Spinal cord (tissue), 9 donors: ENCODE measurements at regions not wholly inside any gene's neighbourhood (a gene's known extent, or its start where the extent isn't known, plus 50 kb on each side); places are given as distances from the start of the nearest gene placed in this dataset.

ENCODE experiments used
- DNase-seq, 6 donors: peaks; one replicate each; pipeline versions ENCODE4 v3.0.0 to v3.0.0-alpha.2; 2013 to 2015; ENCODE audit warnings: low spot score in 6 of 6, low read depth in 4 of 6
- H3K27ac ChIP-seq: one replicate; pipeline ENCODE4 v1.5.1; 2013; ENCODE audit warnings: low read depth, low read length, control low read depth
- H3K27me3 ChIP-seq: one replicate; pipeline ENCODE4 v1.6.1; 2013; ENCODE audit warnings: low read length; ENCODE audit not compliant: control insufficient read depth, insufficient read depth
- H3K36me3 ChIP-seq: one replicate; pipeline ENCODE4 v1.6.1; 2013; ENCODE audit warnings: low read length; ENCODE audit not compliant: control insufficient read depth, insufficient read depth
- H3K4me1 ChIP-seq: one replicate; pipeline ENCODE4 v1.6.1; 2013; ENCODE audit warnings: low read length; ENCODE audit not compliant: control insufficient read depth, insufficient read depth
- H3K4me3 ChIP-seq: one replicate; pipeline ENCODE4 v1.5.1; 2013; ENCODE audit warnings: low read depth, low read length, control low read depth
- H3K9me3 ChIP-seq: one replicate; pipeline ENCODE4 v1.6.1; 2013; ENCODE audit warnings: low read length; ENCODE audit not compliant: control insufficient read depth, insufficient read depth
- WGBS: methylation state at CpG from one replicate; pipeline ENCODE4 v1.1.5; 2013; ENCODE audit warnings: missing lambda C conversion rate; ENCODE audit not compliant: insufficient coverage; 5-methylcytosine and 5-hydroxymethylcytosine counted together
- donor health status: healthy.

GRCh38 chr1:229058729-229059128 is 212.2 kb upstream of the RAB4A start:
- 17% methylated on average over 10 of the region's 10 CpGs for WGBS
- no peaks in the 10 kb centered on the region for H3K27me3 ChIP-seq
- DNase-seq = peak in 2 of 6 donors; percentile 58 to 66
- H3K9me3 ChIP-seq = no peaks in the 10 kb centered on the region
- no peaks in the 10 kb centered on the region for H3K36me3 ChIP-seq
- peaks cover 30% of the 10 kb centered on the region for H3K4me1 ChIP-seq
- H3K27ac ChIP-seq = peak overlapping the region; percentile 22
- no peak overlapping the region for H3K4me3 ChIP-seq

- DNase-seq = peak in 3 of 6 donors; percentile 36 to 86 (median 53)
- peak overlapping the region; percentile 71 for H3K27ac ChIP-seq
- WGBS = 17% methylated on average over 9 of the region's 9 CpGs
- H3K27me3 ChIP-seq = no peaks in the 10 kb centered on the region
- no peak overlapping the region for H3K4me3 ChIP-seq
- peaks cover 30% of the 10 kb centered on the region for H3K4me1 ChIP-seq
- no peaks in the 10 kb centered on the region for H3K9me3 ChIP-seq
- H3K36me3 ChIP-seq = no peaks in the 10 kb centered on the region
These were observed 211.0 kb upstream of the RAB4A start for GRCh38 chr1:229059671-229060539.

GRCh38 chr1:229062135-229062534 is 208.8 kb upstream of the RAB4A start:
- WGBS = 74% methylated on average over 5 of the region's 5 CpGs
- Histone ChIP-seq H3K36me3 (no peaks in the 10 kb centered on the region), H3K27me3 (no peaks in the 10 kb centered on the region), H3K27ac (no peak overlapping the region), H3K4me1 (peaks cover 30% of the 10 kb centered on the region), H3K9me3 (no peaks in the 10 kb centered on the region), H3K4me3 (no peak overlapping the region)
- peak in 2 of 6 donors; percentile 16 to 47 for DNase-seq

- no peak overlapping the region for H3K27ac ChIP-seq
- peak in 1 of 6 donors; percentile 45 for DNase-seq
- no peak overlapping the region for H3K4me3 ChIP-seq
- no peaks in the 10 kb centered on the region for H3K27me3 ChIP-seq
- 90% methylated on average over 3 of the region's 5 CpGs for WGBS
- peaks cover 26% of the 10 kb centered on the region for H3K4me1 ChIP-seq
- H3K9me3 ChIP-seq = no peaks in the 10 kb centered on the region
- no peaks in the 10 kb centered on the region for H3K36me3 ChIP-seq
These were observed 207.6 kb upstream of the RAB4A start for GRCh38 chr1:229063154-229063773.

DNA sequence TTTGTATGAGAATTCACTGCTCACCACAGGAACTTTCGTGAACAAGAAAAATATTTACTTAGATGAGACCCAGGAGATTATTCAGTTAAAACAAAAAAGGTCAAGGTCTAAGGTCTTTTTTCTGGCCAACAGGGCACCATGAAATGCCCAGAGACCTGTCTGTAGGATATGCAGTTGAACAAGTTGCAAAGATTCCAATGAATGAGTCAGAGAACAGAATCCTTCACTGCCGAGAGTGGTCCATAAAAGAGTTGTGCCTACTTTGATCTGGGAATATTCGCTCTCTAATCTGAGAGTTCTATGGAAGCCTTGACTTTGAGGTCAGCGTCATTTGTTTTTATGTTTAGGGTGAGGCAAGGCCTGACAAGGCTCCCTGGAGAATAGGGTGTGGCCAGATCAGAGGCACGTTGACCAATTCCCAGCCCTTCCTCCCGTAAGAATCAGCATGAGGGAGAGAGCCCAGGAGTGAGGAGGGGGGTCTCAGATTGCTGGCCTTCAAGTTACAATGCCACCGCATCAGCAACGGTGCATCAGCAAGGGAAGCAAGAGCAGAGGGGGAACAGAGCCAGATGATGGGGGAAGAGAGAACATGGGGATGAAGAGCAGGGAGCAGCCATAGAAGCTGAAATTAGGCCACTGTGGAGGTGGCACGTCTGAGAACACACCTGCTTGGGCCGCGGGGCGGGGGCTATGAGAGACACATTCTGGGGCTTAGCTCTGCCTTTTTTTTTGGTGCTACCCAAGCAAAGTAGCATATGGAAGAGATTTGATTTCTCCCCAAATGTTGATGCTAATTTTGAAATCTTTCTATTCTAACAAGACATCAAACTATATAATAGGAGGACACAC is 206.4 kb upstream of the RAB4A start:
- no peak for DNase-seq
- WGBS = 64% methylated on average over 11 of the region's 12 CpGs
- H3K27ac ChIP-seq = no peak overlapping the region

GRCh38 chr1:229065613-229066012 is 205.3 kb upstream of the RAB4A start:
- peaks cover 21% of the 10 kb centered on the region for H3K4me1 ChIP-seq
- DNase-seq = no peak
- WGBS = 96% methylated on average over 3 of the region's 3 CpGs

More for the DNA sequence above, 206.4 kb upstream of the RAB4A start:
- Histone ChIP-seq H3K36me3 (no peaks in the 10 kb centered on the region), H3K9me3 (no peaks in the 10 kb centered on the region), H3K4me1 (peaks cover 17% of the 10 kb centered on the region), H3K4me3 (no peak overlapping the region), H3K27me3 (no peaks in the 10 kb centered on the region)

DNA sequence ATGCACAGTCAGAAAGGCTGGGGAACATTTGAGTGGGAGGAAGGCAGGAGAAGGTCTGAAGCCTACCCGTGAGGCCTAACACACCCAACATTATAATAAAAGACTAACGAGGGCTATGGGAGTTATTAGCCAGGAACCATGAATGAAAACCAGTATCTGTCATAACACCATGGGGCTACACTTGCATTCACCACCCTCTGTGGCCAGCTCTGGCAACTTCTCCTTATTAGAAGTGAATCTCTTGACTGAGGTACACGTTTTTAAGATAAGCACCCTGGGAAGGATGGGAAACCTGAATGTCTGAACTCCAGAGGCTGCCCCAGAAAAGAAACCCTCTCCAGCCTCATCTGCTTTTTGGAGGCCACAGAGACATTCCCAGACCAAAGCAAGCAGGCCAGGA is 204.3 kb upstream of the RAB4A start:
- Histone ChIP-seq H3K27ac (no peak overlapping the region), H3K4me1 (peaks cover 23% of the 10 kb centered on the region), H3K4me3 (no peak overlapping the region), H3K9me3 (no peaks in the 10 kb centered on the region), H3K27me3 (no peaks in the 10 kb centered on the region), H3K36me3 (no peaks in the 10 kb centered on the region)
- DNase-seq = no peak
- WGBS = 83% methylated on average over 2 of the region's 3 CpGs

More at GRCh38 chr1:229065613-229066012, 205.3 kb upstream of the RAB4A start:
- Histone ChIP-seq H3K27ac (no peak overlapping the region), H3K27me3 (no peaks in the 10 kb centered on the region), H3K36me3 (no peaks in the 10 kb centered on the region), H3K4me3 (no peak overlapping the region), H3K9me3 (no peaks in the 10 kb centered on the region)

DNA sequence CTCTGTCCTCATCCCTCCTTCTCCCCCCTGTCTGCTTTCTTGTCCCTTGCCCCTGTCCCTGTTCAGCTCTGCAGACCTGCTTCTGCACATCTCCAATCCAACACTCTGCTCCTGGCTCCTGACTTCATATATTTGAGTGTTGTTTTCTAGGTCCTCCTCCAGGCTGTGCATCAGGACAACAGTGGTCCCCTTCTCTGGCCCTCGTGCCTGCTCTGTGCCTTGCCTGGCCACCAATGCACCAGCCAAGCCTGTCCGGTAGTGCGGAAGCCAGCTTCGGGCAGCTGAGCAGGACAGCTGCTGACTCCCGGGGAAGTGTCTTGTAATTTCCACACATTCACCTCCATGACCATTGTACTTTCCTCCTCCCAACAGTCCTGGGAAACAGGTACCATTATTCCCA is 203.4 kb upstream of the RAB4A start:
- WGBS = 93% methylated on average over 5 of the region's 5 CpGs
- DNase-seq = no peak
- no peaks in the 10 kb centered on the region for H3K36me3 ChIP-seq
- no peaks in the 10 kb centered on the region for H3K9me3 ChIP-seq
- peaks cover 14% of the 10 kb centered on the region for H3K4me1 ChIP-seq
- H3K27me3 ChIP-seq = no peaks in the 10 kb centered on the region
- H3K4me3 ChIP-seq = no peak overlapping the region
- no peak overlapping the region for H3K27ac ChIP-seq

DNA sequence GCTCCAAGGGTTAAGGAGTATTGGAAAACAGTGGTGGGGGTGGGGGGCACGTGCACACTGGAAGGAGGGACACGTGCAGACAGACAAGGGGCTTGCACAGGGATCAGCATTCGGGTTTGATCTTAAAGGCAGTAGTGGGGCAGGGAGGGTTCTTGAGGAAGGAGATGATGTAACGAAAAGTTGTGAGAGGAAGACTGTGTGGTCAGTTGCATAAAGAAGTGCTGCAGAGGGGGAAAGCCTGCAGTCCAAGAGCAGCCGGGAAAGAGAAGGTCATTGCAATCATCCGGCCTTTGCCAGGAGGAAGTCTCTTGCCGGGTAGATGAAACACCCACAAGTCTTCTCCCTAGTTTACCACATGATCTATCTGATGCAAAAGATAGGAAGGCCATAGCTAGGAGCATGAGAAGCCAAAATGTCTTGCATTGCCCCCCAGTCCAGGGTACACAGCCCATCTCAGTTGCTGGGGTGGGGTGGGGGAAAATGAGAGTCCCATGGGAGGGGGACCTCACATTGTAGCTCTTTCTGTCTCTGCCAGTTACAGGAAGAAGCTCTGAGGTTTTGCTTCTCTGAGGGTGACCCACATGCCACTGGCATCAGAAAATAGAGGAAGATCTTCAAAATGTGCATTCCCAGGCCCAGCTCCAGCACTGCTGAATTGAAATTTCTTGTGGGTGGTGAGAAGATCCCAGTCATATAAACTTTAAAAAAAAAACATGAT is 202.5 kb upstream of the RAB4A start:
- Histone ChIP-seq H3K36me3 (no peaks in the 10 kb centered on the region), H3K9me3 (no peaks in the 10 kb centered on the region), H3K4me1 (peaks cover 11% of the 10 kb centered on the region), H3K27ac (no peak overlapping the region), H3K4me3 (no peak overlapping the region), H3K27me3 (no peaks in the 10 kb centered on the region)
- DNase-seq = no peak
- 55% methylated on average over 4 of the region's 7 CpGs for WGBS
